Panc1 (cell line): ENCODE measurements at regions not wholly inside any gene's neighbourhood (a gene's known extent, or its start where the extent isn't known, plus 50 kb on each side); places are given as distances from the start of the nearest gene placed in this dataset.

Source experiments
- ATAC-seq: fragments of 200-7000 bp; cut with Tn5 transposase; 2 replicates; pipeline ENCODE4 v1.9.1; 2020; ENCODE audit warnings: mild to moderate bottlenecking, moderate library complexity
- BruUV-seq: library from RNA; stranded (reverse); fragments of 400-500 nt; replicated peaks from 2 replicates; lab custom pipeline; 2021; lab: Mats Ljungman, UMichigan
- CTCF ChIA-PET: fragments of 300-600 bp; sonication (Branson Sonifier 250); formaldehyde crosslinking; loops from one replicate; lab custom pipeline; 2022; ENCODE audit warnings: antibody characterized with exemption; lab: Charles Lee
- POLR2A ChIA-PET: fragments of 300-600 bp; sonication (Branson Sonifier 250); formaldehyde crosslinking; loops from one replicate; lab custom pipeline; 2022; ENCODE audit warnings: antibody characterized with exemption; lab: Charles Lee
- DNase-seq: peaks from one replicate; pipeline ENCODE4 v3.0.0-alpha.2; 2010; ENCODE audit warnings: low read depth, low spot score
- H3K27ac ChIP-seq: 2 replicates; pipeline ENCODE4 v1.5.1; 2011; ENCODE audit warnings: mild to moderate bottlenecking, low read length, inconsistent platforms
- H3K27me3 ChIP-seq: fragments of 200-500 bp; sonication (Bioruptor generic); 2 replicates; pipeline ENCODE4 v1.6.0; 2014; ENCODE audit warnings: low read length, inconsistent platforms; ENCODE audit not compliant: control insufficient read depth, insufficient read depth
- H3K36me3 ChIP-seq: fragments of 200-500 bp; sonication (Bioruptor generic); 2 replicates; pipeline ENCODE4 v1.5.1; 2014; ENCODE audit warnings: inconsistent platforms, mild to moderate bottlenecking, low read length, moderate library complexity; ENCODE audit not compliant: control insufficient read depth, insufficient read depth
- H3K4me1 ChIP-seq: 2 replicates; pipeline ENCODE4 v1.5.1; 2011; ENCODE audit warnings: inconsistent platforms, mild to moderate bottlenecking, low read length, moderate library complexity; ENCODE audit not compliant: control insufficient read depth, insufficient read depth
- H3K4me3 ChIP-seq, 2 experiments: 2 replicates each; pipeline ENCODE4 v1.5.1; 2011 to 2012; ENCODE audit warnings: low read depth in 2 of 2, low read length in 2 of 2, mild to moderate bottlenecking in 2 of 2, inconsistent platforms in 1 of 2, moderate library complexity in 1 of 2
- H3K9me3 ChIP-seq: fragments of 200-500 bp; sonication (Bioruptor generic); 2 replicates; pipeline ENCODE4 v1.5.1; 2014; ENCODE audit warnings: low read depth, mild to moderate bottlenecking, inconsistent platforms, low read length, moderate library complexity; ENCODE audit not compliant: control insufficient read depth, insufficient read depth
- CTCF ChIP-seq: fragments of 450-650 bp; IDR thresholded peaks from 2 replicates; pipeline ENCODE4 v1.5.1; 2017; ENCODE audit warnings: mild to moderate bottlenecking
- POLR2AphosphoS5 ChIP-seq: IDR thresholded peaks from 2 replicates; pipeline ENCODE4 v1.6.1; 2012; ENCODE audit warnings: mild to moderate bottlenecking, low read depth, low read length, moderate library complexity
- REST ChIP-seq, 2 experiments: IDR thresholded peaks; 2 replicates each; pipeline ENCODE4 v1.6.1; 2011 to 2012; ENCODE audit warnings: low read depth in 2 of 2, control low read depth in 1 of 2, low read length in 1 of 2, mild to moderate bottlenecking in 1 of 2, moderate library complexity in 1 of 2; ENCODE audit not compliant: insufficient read depth in 1 of 2
- SIN3A ChIP-seq: IDR thresholded peaks from 2 replicates; pipeline ENCODE4 v1.6.1; 2012; ENCODE audit warnings: low read depth, mild to moderate bottlenecking, low read length, moderate library complexity, borderline replicate concordance; ENCODE audit not compliant: insufficient read depth
- TCF7L2 ChIP-seq: IDR thresholded peaks from 2 replicates; pipeline ENCODE4 v1.6.1; 2011; ENCODE audit warnings: mild to moderate bottlenecking, low read depth, low read length, inconsistent platforms
- in situ Hi-C: cut with HindIII; loops from 2 replicates; pipeline ENCODE4 v1.10.0; 2016; ENCODE audit warnings: low sequenced_read_pairs, low pct_unique_long_range_greater_than_20kb
- intact Hi-C: fragments of 100-400 bp; cut with micrococcal nuclease; formaldehyde crosslinking; loops from one replicate; pipeline ENCODE4 v1.10.0; 2022; ENCODE audit not compliant: unreplicated experiment

GRCh38 chr13:82187227-82187626 lies 1695.0 kb downstream of the SLITRK1 start:
- ChIA-PET CTCF (no interaction called here), POLR2A (no interaction called here)
- Histone ChIP-seq H3K4me1 (no peaks in the 10 kb centered on the region), H3K36me3 (no peaks in the 10 kb centered on the region), H3K4me3 (no peak overlapping the region), H3K27ac (no peak overlapping the region), H3K27me3 (no peaks in the 10 kb centered on the region), H3K9me3 (no peaks in the 10 kb centered on the region)
- in situ Hi-C loops (no loop called here), intact Hi-C loops (no loop called here)
- no TSS peak for BruUV-seq
- no peak for DNase-seq
- TF ChIP-seq POLR2AphosphoS5 (no peak), CTCF (no peak), SIN3A (no peak), TCF7L2 (no peak), REST (IDR thresholded peaks at IDR 0.05; ENCODE audit: insufficient read depth in 1 of 2, low read depth in 2 of 2, low read length in 1 of 2) (no peak)
- no peak for ATAC-seq

- no peak for TF ChIP-seq TCF7L2
- TF ChIP-seq POLR2AphosphoS5: no peak
- no peak for TF ChIP-seq SIN3A
- no peak for TF ChIP-seq REST (IDR thresholded peaks at IDR 0.05; ENCODE audit: insufficient read depth in 1 of 2, low read depth in 2 of 2, low read length in 1 of 2)
- TF ChIP-seq CTCF: no peak
- H3K27me3 ChIP-seq: no peaks in the 10 kb centered on the region
- DNase-seq (no peak), ATAC-seq (no peak)
- no peaks in the 10 kb centered on the region for H3K36me3 ChIP-seq
- in situ Hi-C loops (no loop called here), intact Hi-C loops (no loop called here)
- BruUV-seq: no TSS peak
- POLR2A ChIA-PET: no interaction called here
- CTCF ChIA-PET: no interaction called here
- no peaks in the 10 kb centered on the region for H3K4me1 ChIP-seq
- no peaks in the 10 kb centered on the region for H3K9me3 ChIP-seq
- no peak overlapping the region for H3K4me3 ChIP-seq
- no peak overlapping the region for H3K27ac ChIP-seq
These were observed 1705.5 kb downstream of the SLITRK1 start for GRCh38 chr13:82176751-82177150.
